Kidney epithelial cell (primary cell): ENCODE measurements at regions not wholly inside any gene's neighbourhood (a gene's known extent, or its start where the extent isn't known, plus 50 kb on each side); places are given as distances from the start of the nearest gene placed in this dataset.

Experiments used
- DNase-seq: peaks from one replicate; pipeline ENCODE4 v3.0.0-alpha.2; 2010; ENCODE audit warnings: low read depth
- H3K27me3 ChIP-seq: 2 replicates; pipeline ENCODE4 v1.6.0; 2011; ENCODE audit warnings: low read length; ENCODE audit not compliant: control insufficient read depth, insufficient read depth
- H3K36me3 ChIP-seq: 2 replicates; pipeline ENCODE4 v1.5.1; 2011; ENCODE audit warnings: low read length; ENCODE audit not compliant: control insufficient read depth, insufficient read depth
- H3K4me3 ChIP-seq: 2 replicates; pipeline ENCODE4 v1.5.1; 2011; ENCODE audit warnings: low read depth, mild to moderate bottlenecking, control low read depth, low read length
- CTCF ChIP-seq: IDR thresholded peaks from 2 replicates; pipeline ENCODE4 v1.5.1; 2011; ENCODE audit warnings: mild to moderate bottlenecking, moderate library complexity, low read length, control low read depth, inconsistent platforms; ENCODE audit not compliant: insufficient read depth, poor library complexity, severe bottlenecking

GRCh38 chr1:5758000-5758858 is 234.0 kb downstream of the NPHP4 start:
- no peak overlapping the region for H3K4me3 ChIP-seq
- no peak for TF ChIP-seq CTCF
- DNase-seq: no peak
- H3K27me3 ChIP-seq: peaks cover 3% of the 10 kb centered on the region
- no peaks in the 10 kb centered on the region for H3K36me3 ChIP-seq

DNA sequence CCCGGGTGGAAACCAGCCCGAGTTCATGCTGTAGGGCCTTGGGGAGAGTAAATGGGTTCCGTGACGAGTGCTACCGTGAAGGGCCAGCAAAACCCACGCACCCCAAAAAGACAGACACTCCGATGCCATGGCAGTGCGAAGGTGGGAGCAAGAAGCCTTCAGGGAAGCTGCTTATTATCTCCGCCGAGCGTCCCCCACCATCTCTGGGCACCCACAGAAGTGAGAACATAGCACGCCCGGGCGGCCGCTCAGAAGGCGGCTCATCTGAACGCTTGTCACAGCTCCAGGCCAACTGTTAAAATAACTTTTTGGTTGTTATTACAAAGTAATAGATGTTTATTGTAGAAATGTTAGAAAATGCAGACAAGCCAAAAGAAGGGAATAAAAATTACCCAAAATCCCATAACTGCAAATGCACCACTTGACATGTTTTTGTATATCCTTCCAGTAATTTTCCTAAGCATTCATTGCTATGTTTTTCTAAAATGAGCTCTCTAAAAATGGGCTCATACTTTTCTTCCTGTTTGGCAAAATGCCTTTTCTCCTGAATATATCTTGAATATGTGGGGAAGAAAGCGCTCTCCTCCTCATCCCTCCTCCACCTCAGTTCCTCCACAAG is 234.9 kb downstream of the NPHP4 start:
- no peaks in the 10 kb centered on the region for H3K36me3 ChIP-seq
- DNase-seq: no peak
- no peak overlapping the region for H3K4me3 ChIP-seq
- no peak for TF ChIP-seq CTCF
- peaks cover 7% of the 10 kb centered on the region for H3K27me3 ChIP-seq

DNA sequence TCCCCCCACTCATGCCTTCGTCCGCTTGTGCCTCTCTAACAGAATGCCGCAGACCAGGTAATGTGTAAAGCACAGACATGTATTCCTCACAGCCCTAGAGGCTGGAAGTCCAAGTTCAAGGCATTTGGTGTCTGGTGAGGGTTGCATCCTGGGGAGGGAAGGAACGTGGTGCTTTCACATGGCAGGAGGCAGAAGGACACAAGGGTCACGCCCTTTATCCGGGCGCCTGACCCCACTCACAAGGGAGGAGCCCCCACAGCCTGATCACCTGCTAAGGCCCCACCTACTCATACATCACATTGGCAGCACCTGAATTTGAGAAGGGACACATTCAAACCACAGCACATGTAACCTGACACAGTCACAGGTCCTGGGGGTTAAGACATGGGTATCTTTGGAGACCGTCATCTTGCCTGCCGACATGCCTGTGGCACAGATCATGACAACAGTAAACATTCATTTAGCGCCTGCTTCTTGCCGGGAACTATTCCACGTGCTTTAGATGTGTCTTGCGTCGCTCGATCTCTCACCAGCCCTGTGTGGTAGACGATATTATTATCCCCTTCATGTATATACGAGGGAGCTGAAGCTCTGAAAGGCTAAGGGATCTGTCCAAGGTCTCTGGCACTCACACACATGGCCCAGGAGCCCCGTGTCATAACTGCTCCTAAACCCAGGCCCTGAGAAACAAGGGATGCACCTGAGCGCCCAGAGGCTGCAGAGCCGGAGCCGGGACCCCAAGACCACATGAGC is 235.6 kb downstream of the NPHP4 start:
- Histone ChIP-seq H3K4me3 (no peak overlapping the region), H3K36me3 (no peaks in the 10 kb centered on the region), H3K27me3 (peaks cover 7% of the 10 kb centered on the region)
- no peak for TF ChIP-seq CTCF
- DNase-seq: no peak

DNA sequence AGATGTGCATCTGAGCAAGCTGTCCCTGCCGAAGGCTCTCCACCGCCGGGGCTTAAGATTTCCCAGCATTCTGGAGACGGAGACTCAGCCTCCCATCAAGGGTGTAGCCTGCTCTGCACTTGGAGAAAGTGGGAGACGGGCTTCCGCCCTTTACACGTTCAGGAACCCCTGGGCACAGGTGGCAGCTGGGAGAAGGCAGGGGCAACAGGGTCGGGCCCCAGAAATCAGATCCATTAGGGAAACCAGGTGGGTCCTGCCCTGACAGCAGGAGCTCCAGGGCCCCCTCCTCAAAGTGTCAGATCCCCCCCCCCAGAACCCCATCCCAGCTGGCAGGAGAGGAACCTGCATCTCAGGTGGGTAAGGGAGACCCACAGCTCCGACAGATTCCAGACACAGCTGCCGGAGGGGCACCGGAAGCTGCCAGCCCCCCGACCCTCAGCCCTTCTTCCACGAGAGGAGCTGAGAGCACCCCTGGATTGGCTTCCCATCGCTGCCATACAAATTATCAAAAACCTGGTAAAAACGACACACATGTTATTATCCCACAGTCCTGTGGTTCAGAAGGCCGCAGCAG is 236.6 kb downstream of the NPHP4 start:
- no peak overlapping the region for H3K4me3 ChIP-seq
- DNase-seq: no peak
- no peaks in the 10 kb centered on the region for H3K36me3 ChIP-seq
- H3K27me3 ChIP-seq: peaks cover 7% of the 10 kb centered on the region
- TF ChIP-seq CTCF: no peak

DNA sequence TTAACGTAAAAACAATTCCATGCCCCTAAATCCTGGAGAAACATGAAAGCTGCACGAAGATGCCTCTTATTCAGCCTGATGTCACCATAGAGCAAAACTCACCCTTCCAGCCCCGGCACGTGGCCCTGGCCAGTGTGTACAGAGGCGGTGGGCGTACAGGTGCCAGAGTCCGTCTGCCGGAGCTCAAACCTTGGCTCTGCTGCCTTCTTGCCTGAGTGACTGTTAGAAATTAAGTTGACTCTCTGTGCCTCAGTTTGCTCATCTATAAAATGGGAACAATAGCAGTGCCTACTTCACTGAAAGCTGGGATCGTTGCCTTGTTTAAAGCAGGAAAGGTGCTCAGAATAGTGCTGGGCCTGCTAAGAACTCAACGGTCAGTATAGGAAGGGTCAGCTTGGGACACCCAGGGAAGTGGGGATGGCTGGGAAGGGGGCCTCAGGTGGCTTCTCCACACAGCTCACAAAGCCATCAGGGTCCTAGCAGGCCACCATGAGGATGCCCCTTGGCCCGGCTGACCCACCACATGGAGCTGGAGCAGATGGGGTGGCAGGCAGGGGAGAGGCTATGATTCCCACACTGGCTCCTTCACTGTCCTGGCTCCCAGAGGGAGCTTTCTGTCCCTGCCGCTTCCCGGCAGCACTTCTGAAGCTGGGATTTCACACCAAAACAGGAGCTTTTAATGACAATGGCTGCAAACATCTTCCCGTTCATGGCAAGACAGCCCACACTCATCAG is 237.2 kb downstream of the NPHP4 start:
- no peak for DNase-seq
- Histone ChIP-seq H3K27me3 (peaks cover 7% of the 10 kb centered on the region), H3K4me3 (no peak overlapping the region), H3K36me3 (no peaks in the 10 kb centered on the region)
- no peak for TF ChIP-seq CTCF
